Ovary (tissue), 3 donors: ENCODE measurements at regions not wholly inside any gene's neighbourhood (a gene's known extent, or its start where the extent isn't known, plus 50 kb on each side); places are given as distances from the start of the nearest gene placed in this dataset.

ENCODE experiments used
- CTCF ChIP-seq, 3 donors: fragments of 450-650 bp in 2 of 3; fragments of 200-600 bp in 1 of 3; IDR thresholded peaks; one replicate each; pipeline versions ENCODE4 v1.5.1 to v1.8.0; 2016 to 2022; ENCODE audit warnings: antibody characterized with exemption in 3 of 3, mild to moderate bottlenecking in 1 of 3
- EP300 ChIP-seq: sonication (generic); formaldehyde crosslinking; IDR thresholded peaks from one replicate; pipeline ENCODE4 v1.6.1; 2017; ENCODE audit warnings: antibody characterized with exemption
- POLR2A ChIP-seq: fragments of 450-650 bp; IDR thresholded peaks from one replicate; pipeline ENCODE4 v1.6.1; 2017; ENCODE audit warnings: antibody characterized with exemption, mild to moderate bottlenecking, moderate library complexity
- donor health status: DM: no; HTN: no; CAD: no.

- TF ChIP-seq CTCF (IDR thresholded peaks at IDR 0.05) = no peak
- no peak for TF ChIP-seq POLR2A
- no peak for TF ChIP-seq EP300
Observed at GRCh38 chr4:171390626-171391025, 422.6 kb upstream of the GALNTL6 start.
